ENCODE measurements at regions not wholly inside any gene's neighbourhood (a gene's known extent, or its start where the extent isn't known, plus 50 kb on each side); places are given as distances from the start of the nearest gene placed in this dataset.

DNA sequence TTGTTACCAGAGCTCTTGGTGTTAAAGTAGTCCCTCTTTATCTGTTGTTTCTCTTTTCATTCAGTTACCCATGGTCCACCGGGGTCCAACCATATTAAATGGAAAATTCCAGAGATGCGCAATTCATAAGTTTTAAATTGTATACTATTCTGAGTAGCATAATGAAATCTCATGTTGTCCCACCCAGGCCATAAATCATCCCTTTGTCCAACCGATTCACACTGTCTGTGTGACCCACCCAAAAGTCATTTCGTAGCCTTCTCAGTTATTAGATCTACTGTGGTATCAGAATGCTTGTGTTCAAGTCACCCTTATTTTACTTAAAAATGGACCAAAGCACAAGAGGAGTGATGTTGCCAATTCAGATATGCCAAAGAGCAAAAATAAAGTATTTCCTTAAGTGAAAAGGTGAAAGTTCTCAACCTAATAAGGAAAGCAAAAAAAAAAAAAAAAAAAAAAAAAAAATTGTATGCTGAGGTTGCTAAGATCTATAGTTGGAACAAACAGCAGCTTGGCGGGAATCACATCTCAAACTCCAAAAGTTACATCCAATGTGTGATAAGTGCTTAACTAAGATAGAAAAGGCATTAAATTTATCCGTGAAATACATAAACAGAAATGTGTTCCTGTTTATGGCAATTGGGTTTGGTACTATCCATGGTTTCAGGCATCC, 106.8 kb upstream of the GPBP1 start:
- no peaks in the 10 kb centered on the region for H3K79me2 ChIP-seq (ENCODE audit: insufficient read depth, low read length)
- 100% methylated on average over 2 of the region's 6 CpGs for WGBS (ENCODE audit: insufficient coverage)
- no peak for DNase-seq
- Mint-ChIP-seq H3K27me3 (ENCODE audit: low read depth in 3 of 3) (peaks cover 0 to 3% (median 2%) of the 10 kb centered on the region in 3 donors), H3K36me3 (no peaks in the 10 kb centered on the region), H3K9me3 (peaks cover 11 to 40% (median 25%) of the 10 kb centered on the region in 7 donors), H3K4me3 (no peak overlapping the region), H3K27ac (no peak overlapping the region), H3K4me1 (no peaks in the 10 kb centered on the region)
- TF ChIP-seq, protein P1, sequence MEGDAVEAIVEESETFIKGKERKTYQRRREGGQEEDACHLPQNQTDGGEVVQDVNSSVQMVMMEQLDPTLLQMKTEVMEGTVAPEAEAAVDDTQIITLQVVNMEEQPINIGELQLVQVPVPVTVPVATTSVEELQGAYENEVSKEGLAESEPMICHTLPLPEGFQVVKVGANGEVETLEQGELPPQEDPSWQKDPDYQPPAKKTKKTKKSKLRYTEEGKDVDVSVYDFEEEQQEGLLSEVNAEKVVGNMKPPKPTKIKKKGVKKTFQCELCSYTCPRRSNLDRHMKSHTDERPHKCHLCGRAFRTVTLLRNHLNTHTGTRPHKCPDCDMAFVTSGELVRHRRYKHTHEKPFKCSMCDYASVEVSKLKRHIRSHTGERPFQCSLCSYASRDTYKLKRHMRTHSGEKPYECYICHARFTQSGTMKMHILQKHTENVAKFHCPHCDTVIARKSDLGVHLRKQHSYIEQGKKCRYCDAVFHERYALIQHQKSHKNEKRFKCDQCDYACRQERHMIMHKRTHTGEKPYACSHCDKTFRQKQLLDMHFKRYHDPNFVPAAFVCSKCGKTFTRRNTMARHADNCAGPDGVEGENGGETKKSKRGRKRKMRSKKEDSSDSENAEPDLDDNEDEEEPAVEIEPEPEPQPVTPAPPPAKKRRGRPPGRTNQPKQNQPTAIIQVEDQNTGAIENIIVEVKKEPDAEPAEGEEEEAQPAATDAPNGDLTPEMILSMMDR (IDR thresholded peaks at IDR 0.05): no peak
- no peaks in the 10 kb centered on the region for H3K4me1 ChIP-seq (ENCODE audit: control insufficient read depth in 1 of 2, insufficient read depth in 2 of 2, low read length in 2 of 2)
- H2AFZ ChIP-seq (ENCODE audit: insufficient read depth, low read depth, low read length, poor library complexity, severe bottlenecking): no peak overlapping the region
- H3K9me3 ChIP-seq (replicated peaks in 1 of 2; ENCODE audit: control insufficient read depth in 1 of 2, insufficient read depth in 1 of 2, low read length in 2 of 2): peaks cover 6 to 9% of the 10 kb centered on the region in 2 donors
- no peak overlapping the region for H3K27ac ChIP-seq (ENCODE audit: low read depth in 1 of 2, low read length in 2 of 2)
- H3K4me3 ChIP-seq (replicated peaks in 1 of 3; ENCODE audit: low read depth in 2 of 3, low read length in 3 of 3): no peak overlapping the region
- no peaks in the 10 kb centered on the region for H3K36me3 ChIP-seq (replicated peaks in 1 of 2; ENCODE audit: control insufficient read depth in 1 of 2, insufficient read depth in 2 of 2, low read length in 2 of 2)
- H3K27me3 ChIP-seq (ENCODE audit: control insufficient read depth in 2 of 2, insufficient read depth in 2 of 2, low read length in 2 of 2): no peaks in the 10 kb centered on the region
- H3K9ac ChIP-seq (ENCODE audit: insufficient read depth, low read length, poor library complexity, severe bottlenecking): no peak overlapping the region
- intact Hi-C loops (cut with micrococcal nuclease): no loop called here
- H3K4me2 ChIP-seq (replicated peaks; ENCODE audit: extremely low read depth, low read length, poor library complexity, severe bottlenecking): no peak overlapping the region
- H4K20me1 ChIP-seq (ENCODE audit: insufficient read depth, low read length): no peaks in the 10 kb centered on the region

DNA sequence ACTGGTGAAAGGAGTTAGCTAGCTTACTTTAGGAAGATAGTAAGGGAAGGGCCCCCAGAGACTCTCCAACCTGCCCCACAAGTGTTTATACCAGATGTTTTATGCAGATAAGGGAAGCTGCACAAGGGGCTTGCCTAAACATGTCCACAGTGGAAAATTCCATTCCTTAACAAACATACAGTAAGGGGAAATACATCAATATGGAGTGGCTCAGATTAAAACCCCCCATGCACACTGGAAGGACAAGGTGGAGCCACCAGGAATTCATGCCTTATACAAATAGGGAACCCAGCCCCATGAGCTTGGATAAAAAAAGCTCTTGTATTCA, 106.3 kb upstream of the GPBP1 start:
- Histone ChIP-seq H3K9me3 (replicated peaks in 1 of 2; ENCODE audit: control insufficient read depth in 1 of 2, insufficient read depth in 1 of 2, low read length in 2 of 2) (peaks cover 6 to 9% of the 10 kb centered on the region in 2 donors), H3K4me3 (replicated peaks in 1 of 3; ENCODE audit: low read depth in 2 of 3, low read length in 3 of 3) (no peak overlapping the region), H3K27me3 (ENCODE audit: control insufficient read depth in 2 of 2, insufficient read depth in 2 of 2, low read length in 2 of 2) (no peaks in the 10 kb centered on the region), H2AFZ (ENCODE audit: insufficient read depth, low read depth, low read length, poor library complexity, severe bottlenecking) (no peak overlapping the region), H3K4me2 (replicated peaks; ENCODE audit: extremely low read depth, low read length, poor library complexity, severe bottlenecking) (no peak overlapping the region), H3K4me1 (ENCODE audit: control insufficient read depth in 1 of 2, insufficient read depth in 2 of 2, low read length in 2 of 2) (no peaks in the 10 kb centered on the region), H3K36me3 (replicated peaks in 1 of 2; ENCODE audit: control insufficient read depth in 1 of 2, insufficient read depth in 2 of 2, low read length in 2 of 2) (no peaks in the 10 kb centered on the region), H4K20me1 (ENCODE audit: insufficient read depth, low read length) (no peaks in the 10 kb centered on the region), H3K9ac (ENCODE audit: insufficient read depth, low read length, poor library complexity, severe bottlenecking) (no peak overlapping the region), H3K79me2 (ENCODE audit: insufficient read depth, low read length) (no peaks in the 10 kb centered on the region), H3K27ac (ENCODE audit: low read depth in 1 of 2, low read length in 2 of 2) (no peak overlapping the region)
- peaks cover 0 to 3% (median 2%) of the 10 kb centered on the region in 3 donors for H3K27me3 Mint-ChIP-seq (ENCODE audit: low read depth in 3 of 3)
- H3K9me3 Mint-ChIP-seq: peaks cover 11 to 40% (median 25%) of the 10 kb centered on the region in 7 donors
- intact Hi-C loops (cut with micrococcal nuclease): no loop called here
- H3K36me3 Mint-ChIP-seq: no peaks in the 10 kb centered on the region
- H3K4me1 Mint-ChIP-seq: no peaks in the 10 kb centered on the region
- TF ChIP-seq, protein P1 (IDR thresholded peaks at IDR 0.05): no peak
- no peak overlapping the region for H3K27ac Mint-ChIP-seq
- no peak for DNase-seq
- no peak overlapping the region for H3K4me3 Mint-ChIP-seq

Measured in CD14-positive monocyte (primary cell).